ENCODE measurements at regions not wholly inside any gene's neighbourhood (a gene's known extent, or its start where the extent isn't known, plus 50 kb on each side); places are given as distances from the start of the nearest gene placed in this dataset.

- no peaks in the 10 kb centered on the region for H3K4me1 ChIP-seq (ENCODE audit: control insufficient read depth, insufficient read depth, low read length)
- TF ChIP-seq REST (IDR thresholded peaks at IDR 0.05; ENCODE audit: insufficient read depth in 1 of 2, low read depth in 2 of 2, low read length in 1 of 2) (no peak), CTCF (IDR thresholded peaks at IDR 0.05) (no peak), SIN3A (IDR thresholded peaks at IDR 0.05; ENCODE audit: borderline replicate concordance, insufficient read depth, low read depth, low read length) (no peak), POLR2AphosphoS5 (IDR thresholded peaks at IDR 0.05; ENCODE audit: low read depth, low read length) (no peak), TCF7L2 (IDR thresholded peaks at IDR 0.05; ENCODE audit: low read depth, low read length) (no peak)
- POLR2A ChIA-PET: no interaction called here
- in situ Hi-C loops (cut with HindIII; ENCODE audit: low pct_unique_long_range_greater_than_20kb, low sequenced_read_pairs): no loop called here
- intact Hi-C loops (cut with micrococcal nuclease; ENCODE audit: unreplicated experiment): no loop called here
- no peaks in the 10 kb centered on the region for H3K36me3 ChIP-seq (ENCODE audit: control insufficient read depth, insufficient read depth, low read length)
- H3K27ac ChIP-seq (ENCODE audit: low read length): no peak overlapping the region
- CTCF ChIA-PET: no interaction called here
- DNase-seq (ENCODE audit: low read depth, low spot score) (no peak), ATAC-seq (no peak)
- no peaks in the 10 kb centered on the region for H3K9me3 ChIP-seq (ENCODE audit: control insufficient read depth, insufficient read depth, low read depth, low read length)
- no peaks in the 10 kb centered on the region for H3K27me3 ChIP-seq (ENCODE audit: control insufficient read depth, insufficient read depth, low read length)
- no TSS peak for BruUV-seq (replicated peaks)
- no peak overlapping the region for H3K4me3 ChIP-seq (ENCODE audit: low read depth in 2 of 2, low read length in 2 of 2)
These were observed 170.8 kb downstream of the SUCLG1 start for GRCh38 chr2:84288293-84288692.

GRCh38 chr2:84286878-84287277, 172.2 kb downstream of the SUCLG1 start:
- no TSS peak for BruUV-seq (replicated peaks)

More at GRCh38 chr2:84286878-84287277, 172.2 kb downstream of the SUCLG1 start:
- Histone ChIP-seq H3K27me3 (ENCODE audit: control insufficient read depth, insufficient read depth, low read length) (no peaks in the 10 kb centered on the region), H3K9me3 (ENCODE audit: control insufficient read depth, insufficient read depth, low read depth, low read length) (no peaks in the 10 kb centered on the region), H3K4me1 (ENCODE audit: control insufficient read depth, insufficient read depth, low read length) (no peaks in the 10 kb centered on the region), H3K4me3 (ENCODE audit: low read depth in 2 of 2, low read length in 2 of 2) (no peak overlapping the region), H3K27ac (ENCODE audit: low read length) (no peak overlapping the region), H3K36me3 (ENCODE audit: control insufficient read depth, insufficient read depth, low read length) (no peaks in the 10 kb centered on the region)
- ChIA-PET POLR2A (no interaction called here), CTCF (no interaction called here)
- TF ChIP-seq POLR2AphosphoS5 (IDR thresholded peaks at IDR 0.05; ENCODE audit: low read depth, low read length): no peak
- TF ChIP-seq REST (IDR thresholded peaks at IDR 0.05; ENCODE audit: insufficient read depth in 1 of 2, low read depth in 2 of 2, low read length in 1 of 2): no peak
- no peak for TF ChIP-seq TCF7L2 (IDR thresholded peaks at IDR 0.05; ENCODE audit: low read depth, low read length)
- TF ChIP-seq SIN3A (IDR thresholded peaks at IDR 0.05; ENCODE audit: borderline replicate concordance, insufficient read depth, low read depth, low read length): no peak
- no peak for TF ChIP-seq CTCF (IDR thresholded peaks at IDR 0.05)
- intact Hi-C loops (cut with micrococcal nuclease; ENCODE audit: unreplicated experiment): no loop called here
- in situ Hi-C loops (cut with HindIII; ENCODE audit: low pct_unique_long_range_greater_than_20kb, low sequenced_read_pairs): no loop called here
- no peak for DNase-seq (ENCODE audit: low read depth, low spot score)
- ATAC-seq: no peak

Measured in Panc1 (cell line).